ENCODE measurements at regions not wholly inside any gene's neighbourhood (a gene's known extent, or its start where the extent isn't known, plus 50 kb on each side); places are given as distances from the start of the nearest gene placed in this dataset.

DNA sequence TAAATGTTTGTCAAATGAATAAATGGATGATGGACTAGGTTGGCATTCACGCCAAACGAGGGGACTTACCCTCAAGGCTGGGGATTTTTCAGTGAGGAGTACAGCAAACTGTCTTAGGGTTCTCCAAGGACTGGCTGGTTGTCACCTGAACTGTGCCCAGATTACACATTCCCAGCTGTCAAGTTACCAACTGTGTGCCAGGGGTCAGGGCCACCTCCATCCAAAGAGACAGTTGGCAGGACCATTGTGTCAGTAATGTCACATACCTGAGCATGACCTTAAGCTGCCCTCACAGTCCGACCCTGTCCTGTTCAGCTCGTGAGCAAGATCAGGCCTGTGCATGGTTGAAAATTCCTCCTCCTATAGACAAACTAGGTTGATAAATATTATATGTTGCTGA, 116.7 kb downstream of the MID1IP1 start:
- H3K4me1 ChIP-seq (ENCODE audit: control insufficient read depth, insufficient read depth, low read length, unreplicated experiment): no peaks in the 10 kb centered on the region
- H3K79me2 ChIP-seq (ENCODE audit: control insufficient read depth, insufficient read depth, low read length, unreplicated experiment): no peaks in the 10 kb centered on the region
- H3K36me3 ChIP-seq (ENCODE audit: insufficient read depth, low read length): no peaks in the 10 kb centered on the region
- H3K4me3 ChIP-seq (ENCODE audit: low read depth, low read length): no peak overlapping the region
- H2AFZ ChIP-seq (ENCODE audit: low read length, unreplicated experiment): no peak overlapping the region
- no peaks in the 10 kb centered on the region for H3K27me3 ChIP-seq (ENCODE audit: insufficient read depth, low read length)
- no peak overlapping the region for H3K27ac ChIP-seq (ENCODE audit: low read depth, low read length)

- Histone ChIP-seq H3K4me3 (ENCODE audit: low read depth, low read length) (no peak overlapping the region), H3K79me2 (ENCODE audit: control insufficient read depth, insufficient read depth, low read length, unreplicated experiment) (no peaks in the 10 kb centered on the region), H3K4me1 (ENCODE audit: control insufficient read depth, insufficient read depth, low read length, unreplicated experiment) (no peaks in the 10 kb centered on the region), H3K27ac (ENCODE audit: low read depth, low read length) (no peak overlapping the region), H3K36me3 (ENCODE audit: insufficient read depth, low read length) (no peaks in the 10 kb centered on the region), H3K27me3 (ENCODE audit: insufficient read depth, low read length) (no peaks in the 10 kb centered on the region), H2AFZ (ENCODE audit: low read length, unreplicated experiment) (no peak overlapping the region)
These were observed 117.9 kb downstream of the MID1IP1 start for GRCh38 chrX:38919202-38919601.

DNA sequence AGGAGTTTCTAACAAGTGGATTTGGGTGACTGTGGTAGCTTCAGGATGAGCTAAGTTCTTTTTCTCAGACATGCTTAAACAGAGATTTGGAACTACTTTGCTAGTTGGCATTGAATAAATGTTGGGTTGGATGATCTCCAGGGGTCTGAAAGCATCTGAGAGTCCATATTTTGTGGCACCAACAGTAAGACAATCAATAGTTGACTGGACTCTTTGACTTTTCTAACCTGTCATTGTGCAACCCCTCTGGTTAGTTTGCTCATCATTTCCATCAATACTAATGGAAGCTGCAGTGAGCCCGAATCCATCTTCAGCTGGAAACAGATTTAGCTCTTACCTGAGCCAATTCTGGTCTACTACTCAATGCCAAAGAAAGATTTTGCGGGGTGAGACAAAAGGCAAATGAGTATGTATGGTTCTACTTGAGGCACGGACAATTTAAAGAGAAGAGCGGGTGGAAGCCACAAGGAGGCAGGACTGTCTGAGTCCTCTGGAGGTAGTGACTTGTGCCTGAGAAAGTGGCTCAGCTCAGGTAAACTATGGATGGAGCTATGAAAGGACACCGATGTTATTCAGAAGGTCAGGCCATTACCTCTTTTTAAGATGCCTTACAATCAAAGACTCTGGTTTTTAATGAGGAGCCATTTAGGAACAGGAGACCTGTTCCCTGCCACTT, 118.7 kb downstream of the MID1IP1 start:
- Histone ChIP-seq H3K4me1 (ENCODE audit: control insufficient read depth, insufficient read depth, low read length, unreplicated experiment) (no peaks in the 10 kb centered on the region), H3K4me3 (ENCODE audit: low read depth, low read length) (no peak overlapping the region), H2AFZ (ENCODE audit: low read length, unreplicated experiment) (no peak overlapping the region), H3K27me3 (ENCODE audit: insufficient read depth, low read length) (no peaks in the 10 kb centered on the region), H3K27ac (ENCODE audit: low read depth, low read length) (no peak overlapping the region), H3K36me3 (ENCODE audit: insufficient read depth, low read length) (no peaks in the 10 kb centered on the region), H3K79me2 (ENCODE audit: control insufficient read depth, insufficient read depth, low read length, unreplicated experiment) (no peaks in the 10 kb centered on the region)

DNA sequence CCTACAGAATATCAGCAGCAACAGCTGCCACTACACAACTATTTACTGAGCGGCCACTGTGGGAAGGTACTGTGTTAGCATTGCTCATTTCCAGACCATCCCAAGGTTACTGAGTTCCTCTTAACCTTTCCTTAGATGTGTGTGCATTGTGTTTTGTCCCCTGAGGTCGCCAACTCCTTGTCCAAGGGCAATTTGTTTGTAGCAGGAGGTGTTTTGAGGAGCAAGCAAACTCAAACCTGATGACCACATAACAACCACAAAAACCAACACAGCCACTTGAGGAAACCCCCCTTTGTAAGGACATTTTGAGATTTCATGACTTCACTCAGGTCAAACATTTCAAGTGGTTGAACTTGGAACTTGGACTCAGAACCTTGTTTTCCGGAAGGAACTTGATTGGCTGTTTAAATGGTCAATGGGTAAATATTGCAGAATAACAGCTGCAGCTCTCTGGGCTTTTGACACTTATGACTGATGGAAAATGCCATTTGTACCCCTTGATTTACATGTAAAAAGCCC, 122.3 kb downstream of the MID1IP1 start:
- no peaks in the 10 kb centered on the region for H3K27me3 ChIP-seq (ENCODE audit: insufficient read depth, low read length)
- no peak overlapping the region for H2AFZ ChIP-seq (ENCODE audit: low read length, unreplicated experiment)
- H3K4me1 ChIP-seq (ENCODE audit: control insufficient read depth, insufficient read depth, low read length, unreplicated experiment): no peaks in the 10 kb centered on the region
- H3K4me3 ChIP-seq (ENCODE audit: low read depth, low read length): no peak overlapping the region
- no peaks in the 10 kb centered on the region for H3K79me2 ChIP-seq (ENCODE audit: control insufficient read depth, insufficient read depth, low read length, unreplicated experiment)
- no peak overlapping the region for H3K27ac ChIP-seq (ENCODE audit: low read depth, low read length)
- no peaks in the 10 kb centered on the region for H3K36me3 ChIP-seq (ENCODE audit: insufficient read depth, low read length)

DNA sequence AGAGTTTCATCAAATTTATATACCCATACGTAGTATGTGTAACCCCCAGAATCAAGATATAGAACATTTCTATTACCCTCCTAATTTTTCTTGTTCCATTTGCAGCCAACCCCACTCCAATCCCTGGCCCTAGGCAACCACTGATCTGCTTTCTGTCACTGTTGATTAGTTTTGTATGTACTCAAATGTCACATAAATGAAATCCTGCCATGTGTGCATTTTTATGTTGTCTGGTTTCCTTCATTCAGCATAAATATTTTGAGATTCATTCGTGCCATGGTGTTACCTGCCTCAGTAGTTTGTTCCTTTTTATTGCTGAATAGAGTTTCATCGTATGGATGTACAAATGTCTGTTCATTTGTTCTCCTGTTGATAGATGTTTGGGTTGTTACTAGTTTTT, 126.3 kb downstream of the MID1IP1 start:
- Histone ChIP-seq H3K27ac (ENCODE audit: low read depth, low read length) (no peak overlapping the region), H3K4me1 (ENCODE audit: control insufficient read depth, insufficient read depth, low read length, unreplicated experiment) (no peaks in the 10 kb centered on the region), H3K27me3 (ENCODE audit: insufficient read depth, low read length) (no peaks in the 10 kb centered on the region), H2AFZ (ENCODE audit: low read length, unreplicated experiment) (no peak overlapping the region), H3K36me3 (ENCODE audit: insufficient read depth, low read length) (no peaks in the 10 kb centered on the region), H3K79me2 (ENCODE audit: control insufficient read depth, insufficient read depth, low read length, unreplicated experiment) (no peaks in the 10 kb centered on the region), H3K4me3 (ENCODE audit: low read depth, low read length) (no peak overlapping the region)

- peak overlapping the region; percentile 10; the same call in 1 of the 2 replicates for H3K27ac ChIP-seq (ENCODE audit: low read depth, low read length)
- no peaks in the 10 kb centered on the region for H3K27me3 ChIP-seq (ENCODE audit: insufficient read depth, low read length)
- no peaks in the 10 kb centered on the region for H3K4me1 ChIP-seq (ENCODE audit: control insufficient read depth, insufficient read depth, low read length, unreplicated experiment)
- no peaks in the 10 kb centered on the region for H3K36me3 ChIP-seq (ENCODE audit: insufficient read depth, low read length)
- no peaks in the 10 kb centered on the region for H3K79me2 ChIP-seq (ENCODE audit: control insufficient read depth, insufficient read depth, low read length, unreplicated experiment)
- no peak overlapping the region for H3K4me3 ChIP-seq (ENCODE audit: low read depth, low read length)
- H2AFZ ChIP-seq (ENCODE audit: low read length, unreplicated experiment): no peak overlapping the region
These were observed 128.7 kb downstream of the MID1IP1 start for GRCh38 chrX:38929966-38930421.

DNA sequence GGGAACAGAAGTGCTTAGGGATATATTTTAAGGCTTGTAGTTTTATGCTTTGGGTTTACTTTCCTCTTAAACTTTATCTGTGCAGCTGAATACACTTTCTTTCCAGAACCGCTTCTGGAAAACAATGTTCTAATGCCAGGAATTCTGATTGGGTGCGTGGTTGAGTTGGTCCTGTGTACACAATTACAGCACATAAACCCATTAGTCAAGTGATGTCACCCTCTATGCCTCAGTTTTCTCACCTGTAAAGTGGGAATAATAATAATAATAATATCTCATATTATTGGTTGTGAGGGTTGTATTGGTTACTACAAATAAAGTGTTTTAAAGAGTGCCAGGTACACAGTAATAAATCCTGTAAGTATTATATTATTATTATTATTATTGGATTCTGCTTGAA, 129.2 kb downstream of the MID1IP1 start:
- Histone ChIP-seq H3K36me3 (ENCODE audit: insufficient read depth, low read length) (no peaks in the 10 kb centered on the region), H2AFZ (ENCODE audit: low read length, unreplicated experiment) (no peak overlapping the region), H3K79me2 (ENCODE audit: control insufficient read depth, insufficient read depth, low read length, unreplicated experiment) (no peaks in the 10 kb centered on the region), H3K4me1 (ENCODE audit: control insufficient read depth, insufficient read depth, low read length, unreplicated experiment) (no peaks in the 10 kb centered on the region), H3K4me3 (ENCODE audit: low read depth, low read length) (no peak overlapping the region), H3K27ac (ENCODE audit: low read depth, low read length) (peak overlapping the region; percentile 10; the same call in 1 of the 2 replicates), H3K27me3 (ENCODE audit: insufficient read depth, low read length) (no peaks in the 10 kb centered on the region)

- Histone ChIP-seq H3K36me3 (ENCODE audit: insufficient read depth, low read length) (no peaks in the 10 kb centered on the region), H2AFZ (ENCODE audit: low read length, unreplicated experiment) (no peak overlapping the region), H3K27ac (ENCODE audit: low read depth, low read length) (no peak overlapping the region), H3K79me2 (ENCODE audit: control insufficient read depth, insufficient read depth, low read length, unreplicated experiment) (no peaks in the 10 kb centered on the region), H3K4me3 (ENCODE audit: low read depth, low read length) (no peak overlapping the region), H3K4me1 (ENCODE audit: control insufficient read depth, insufficient read depth, low read length, unreplicated experiment) (peaks cover 6% of the 10 kb centered on the region), H3K27me3 (ENCODE audit: insufficient read depth, low read length) (no peaks in the 10 kb centered on the region)
These were observed 134.3 kb downstream of the MID1IP1 start for GRCh38 chrX:38935561-38935960.

DNA sequence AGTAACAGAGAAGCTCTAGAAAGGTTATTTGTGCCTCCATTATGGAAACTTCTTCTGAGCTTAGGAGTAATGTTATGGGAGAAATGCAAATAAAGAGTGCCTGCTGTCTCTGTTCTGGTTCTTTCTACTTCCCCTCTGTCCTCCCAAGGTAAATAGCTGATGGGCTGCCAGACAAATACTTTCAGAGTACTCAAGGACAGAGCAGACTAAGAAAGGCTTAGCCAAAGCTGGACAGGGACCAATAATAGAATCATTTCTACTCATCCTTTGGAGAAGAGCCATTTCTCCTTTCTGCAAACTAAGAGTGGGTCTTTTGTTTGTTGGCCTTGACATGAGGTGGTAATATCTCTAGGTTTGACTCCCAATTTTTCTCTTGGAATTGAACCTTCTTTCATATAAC, 136.1 kb downstream of the MID1IP1 start:
- H3K36me3 ChIP-seq (ENCODE audit: insufficient read depth, low read length): no peaks in the 10 kb centered on the region
- no peak overlapping the region for H3K27ac ChIP-seq (ENCODE audit: low read depth, low read length)
- peaks cover 10% of the 10 kb centered on the region for H3K4me1 ChIP-seq (ENCODE audit: control insufficient read depth, insufficient read depth, low read length, unreplicated experiment)
- H3K27me3 ChIP-seq (ENCODE audit: insufficient read depth, low read length): no peaks in the 10 kb centered on the region
- H3K79me2 ChIP-seq (ENCODE audit: control insufficient read depth, insufficient read depth, low read length, unreplicated experiment): no peaks in the 10 kb centered on the region
- H2AFZ ChIP-seq (ENCODE audit: low read length, unreplicated experiment): no peak overlapping the region
- no peak overlapping the region for H3K4me3 ChIP-seq (ENCODE audit: low read depth, low read length)

GRCh38 chrX:38937926-38938325, 136.7 kb downstream of the MID1IP1 start:
- no peak overlapping the region for H3K4me3 ChIP-seq (ENCODE audit: low read depth, low read length)
- no peak overlapping the region for H3K27ac ChIP-seq (ENCODE audit: low read depth, low read length)
- no peaks in the 10 kb centered on the region for H3K27me3 ChIP-seq (ENCODE audit: insufficient read depth, low read length)
- H3K79me2 ChIP-seq (ENCODE audit: control insufficient read depth, insufficient read depth, low read length, unreplicated experiment): no peaks in the 10 kb centered on the region
- H2AFZ ChIP-seq (ENCODE audit: low read length, unreplicated experiment): no peak overlapping the region
- H3K36me3 ChIP-seq (ENCODE audit: insufficient read depth, low read length): no peaks in the 10 kb centered on the region
- H3K4me1 ChIP-seq (ENCODE audit: control insufficient read depth, insufficient read depth, low read length, unreplicated experiment): peaks cover 10% of the 10 kb centered on the region

DNA sequence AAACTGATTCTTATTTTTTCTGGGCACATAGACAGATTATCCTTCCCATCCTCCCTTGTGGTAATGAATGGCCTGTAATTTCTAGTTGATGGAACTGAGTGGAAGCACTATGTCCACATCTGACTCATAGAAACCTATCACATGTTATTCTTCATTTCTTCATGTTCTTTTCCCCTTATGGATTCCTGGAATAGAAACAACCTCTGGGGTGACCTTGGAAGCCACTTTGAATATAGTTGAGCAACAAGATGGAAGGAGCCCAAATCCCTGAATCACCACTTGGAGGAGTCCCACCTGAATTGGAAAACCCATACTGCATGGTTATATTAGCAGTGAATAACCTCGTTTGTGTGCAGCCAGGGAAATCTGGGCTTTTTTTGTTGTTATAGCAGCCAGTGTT, 137.8 kb downstream of the MID1IP1 start:
- Histone ChIP-seq H2AFZ (ENCODE audit: low read length, unreplicated experiment) (no peak overlapping the region), H3K4me1 (ENCODE audit: control insufficient read depth, insufficient read depth, low read length, unreplicated experiment) (peaks cover 10% of the 10 kb centered on the region), H3K4me3 (ENCODE audit: low read depth, low read length) (no peak overlapping the region), H3K36me3 (ENCODE audit: insufficient read depth, low read length) (no peaks in the 10 kb centered on the region), H3K79me2 (ENCODE audit: control insufficient read depth, insufficient read depth, low read length, unreplicated experiment) (no peaks in the 10 kb centered on the region), H3K27ac (ENCODE audit: low read depth, low read length) (peak overlapping the region; percentile 74), H3K27me3 (ENCODE audit: insufficient read depth, low read length) (no peaks in the 10 kb centered on the region)
